MM.1S (cell line): ENCODE measurements at regions not wholly inside any gene's neighbourhood (a gene's known extent, or its start where the extent isn't known, plus 50 kb on each side); places are given as distances from the start of the nearest gene placed in this dataset.

ENCODE experiments used
- CTCF ChIP-seq: fragments of 300-600 bp; sonication (generic); IDR thresholded peaks from 2 replicates; pipeline ENCODE4 v1.5.1; 2016; ENCODE audit warnings: antibody characterized with exemption, low read length, mixed read lengths
- EZH2 ChIP-seq: fragments of 300-600 bp; sonication (generic); optimal IDR thresholded peaks from 2 replicates; pipeline ENCODE3; 2017; ENCODE audit warnings: low read depth, mild to moderate bottlenecking, antibody characterized with exemption, low read length, mixed read lengths
- EZH2phosphoT487 ChIP-seq: fragments of 300-600 bp; sonication (generic); IDR thresholded peaks from 2 replicates; pipeline ENCODE4 v1.6.1; 2018; ENCODE audit warnings: antibody characterized with exemption, low read length

DNA sequence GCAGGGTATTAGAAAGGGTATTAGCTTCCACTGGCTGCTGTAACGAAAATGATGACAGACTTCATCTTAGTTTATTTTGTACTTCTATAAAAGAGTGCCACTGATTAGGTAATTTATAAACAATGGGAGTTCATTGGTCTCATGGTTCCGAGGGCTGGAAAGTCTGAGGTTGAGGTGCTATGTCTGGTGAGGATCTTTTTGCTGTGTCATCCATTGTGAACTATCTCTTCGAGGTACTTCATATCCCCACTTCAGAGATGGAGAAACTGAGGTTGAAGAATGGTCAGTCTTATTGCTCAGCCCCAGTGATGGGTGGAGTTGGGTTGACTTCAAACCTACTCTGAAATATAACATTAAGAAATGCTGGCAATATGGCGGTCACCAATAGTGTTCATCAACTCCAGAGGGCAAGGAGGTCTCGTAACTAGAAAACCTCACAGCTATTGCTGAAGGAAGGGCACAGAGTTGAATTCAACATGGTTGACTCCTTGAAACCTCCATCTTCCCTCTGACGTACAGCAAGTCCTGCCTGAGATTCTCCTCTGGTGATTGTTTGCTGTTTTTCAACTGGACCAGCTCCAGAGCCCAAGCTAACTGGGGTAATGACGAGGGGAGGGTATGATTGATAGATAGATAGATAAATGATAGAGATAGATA is 53.6 kb upstream of the SHOX start:
- TF ChIP-seq CTCF, result no peak
- TF ChIP-seq EZH2phosphoT487, result no peak
- no peak for TF ChIP-seq EZH2
